ENCODE measurements at regions not wholly inside any gene's neighbourhood (a gene's known extent, or its start where the extent isn't known, plus 50 kb on each side); places are given as distances from the start of the nearest gene placed in this dataset.

GRCh38 chr1:29675481-29676263 lies 439.4 kb downstream of the PTPRU start:
- Histone ChIP-seq H3K27me3 (replicated peaks in 1 of 2; ENCODE audit: control insufficient read depth in 2 of 2, insufficient read depth in 2 of 2, low read length in 1 of 2) (no peaks in the 10 kb centered on the region), H3K4me1 (ENCODE audit: control insufficient read depth, insufficient read depth, low read length) (no peaks in the 10 kb centered on the region; the same call in none of the 2 replicates), H3K9ac (ENCODE audit: control insufficient read depth, insufficient read depth, low read length) (no peak overlapping the region), H4K20me1 (ENCODE audit: control insufficient read depth, insufficient read depth) (no peaks in the 10 kb centered on the region), H3K4me2 (ENCODE audit: control insufficient read depth, insufficient read depth) (no peak overlapping the region), H3K4me3 (no peak overlapping the region), H3K27ac (ENCODE audit: control insufficient read depth, insufficient read depth) (no peak overlapping the region), H2AFZ (ENCODE audit: control insufficient read depth, low read depth, low read length) (no peak overlapping the region), H3K79me2 (ENCODE audit: control insufficient read depth, insufficient read depth, low read length) (no peaks in the 10 kb centered on the region), H3K9me3 (replicated peaks; ENCODE audit: control insufficient read depth, insufficient read depth, low read length) (no peaks in the 10 kb centered on the region), H3K36me3 (ENCODE audit: control insufficient read depth in 2 of 2, insufficient read depth in 2 of 2, low read length in 1 of 2) (no peaks in the 10 kb centered on the region)
- ATAC-seq = no peak
- ChIA-PET SMC1A (ENCODE audit: uncharacterized antibody, unreplicated experiment) (no interaction called here), RAD21 (ENCODE audit: unreplicated experiment) (no interaction called here), CTCF (no interaction called here), POLR2A (no interaction called here)
- in situ Hi-C loops (cut with MboI) = no loop called here
- no peak for DNase-seq (ENCODE audit: low read depth, low spot score)
- no TSS peak for BruUV-seq (replicated peaks)
- 42% methylated on average over 12 of the region's 12 CpGs for whole genome bisulfite sequencing (ENCODE audit: insufficient coverage, insufficient replicate concordance, low lambda C conversion rate, missing lambda C conversion rate)
- intact Hi-C loops (cut with micrococcal nuclease; ENCODE audit: unreplicated experiment) = no loop called here
- TF ChIP-seq ZNF207 (IDR thresholded peaks at IDR 0.05; ENCODE audit: borderline replicate concordance) (no peak), ZNF384 (IDR thresholded peaks at IDR 0.05; ENCODE audit: borderline replicate concordance, low read depth, low read length) (no peak), JUNB (IDR thresholded peaks at IDR 0.05) (no peak), ETV6 (conservative IDR thresholded peaks at IDR 0.05 in 1 of 2, IDR thresholded peaks at IDR 0.05 in 1 of 2; ENCODE audit: borderline replicate concordance in 1 of 2, low read depth in 1 of 2) (no peak), HDAC6 (IDR thresholded peaks at IDR 0.05; ENCODE audit: unreplicated experiment) (no peak), WRNIP1 (IDR thresholded peaks at IDR 0.05; ENCODE audit: borderline replicate concordance, low read depth, low read length) (no peak), HCFC1 (IDR thresholded peaks at IDR 0.05; ENCODE audit: low read length) (no peak)
- FAIRE-seq = no peak
